HG02798 (cell line): ENCODE measurements at regions not wholly inside any gene's neighbourhood (a gene's known extent, or its start where the extent isn't known, plus 50 kb on each side); places are given as distances from the start of the nearest gene placed in this dataset.
"Not testable (repeated sequence)": the region's sequence is repeated elsewhere in the genome, so short reads cannot be mapped to it uniquely, and the experiment has no call there.

ENCODE experiments used
- ATAC-seq: cut with Tn5 transposase; IDR thresholded peaks from one replicate; pipeline ENCODE4 v1.9.1; 2021; ENCODE audit warnings: mild to moderate bottlenecking; ENCODE audit not compliant: unreplicated experiment, poor library complexity

GRCh38 chr2:198659096-198659870 is 798.5 kb downstream of the SATB2 start:
- ATAC-seq = no peak

GRCh38 chr2:198657512-198658121 is 800.1 kb downstream of the SATB2 start:
- ATAC-seq = no peak

GRCh38 chr2:198656869-198657268 is 800.9 kb downstream of the SATB2 start:
- ATAC-seq = no peak

GRCh38 chr2:198654646-198655045 is 803.1 kb downstream of the SATB2 start:
- ATAC-seq = no peak

- ATAC-seq = no peak
These were observed 804.4 kb downstream of the SATB2 start for GRCh38 chr2:198653311-198653710.

- ATAC-seq = no peak
These were observed 805.3 kb downstream of the SATB2 start for GRCh38 chr2:198652461-198652860.

GRCh38 chr2:198645816-198646215 is 811.9 kb downstream of the SATB2 start:
- no peak for ATAC-seq

- no peak for ATAC-seq
These were observed 816.6 kb downstream of the SATB2 start for GRCh38 chr2:198641161-198641560.

- no peak for ATAC-seq
These were observed 817.3 kb downstream of the SATB2 start for GRCh38 chr2:198640463-198640862.

- no peak for ATAC-seq
These were observed 818.2 kb downstream of the SATB2 start for GRCh38 chr2:198639580-198639979.

- ATAC-seq = no peak
These were observed 819.2 kb downstream of the SATB2 start for GRCh38 chr2:198638577-198638976.

GRCh38 chr2:198630384-198630783 is 826.0 kb downstream of the PLCL1 start:
- no peak for ATAC-seq

- ATAC-seq = no peak
These were observed 824.2 kb downstream of the PLCL1 start for GRCh38 chr2:198628596-198628995.

- no peak for ATAC-seq
These were observed 818.8 kb downstream of the PLCL1 start for GRCh38 chr2:198622986-198623730.

- ATAC-seq = no peak
These were observed 811.6 kb downstream of the PLCL1 start for GRCh38 chr2:198615972-198616371.

GRCh38 chr2:198611201-198611600 is 806.8 kb downstream of the PLCL1 start:
- no peak for ATAC-seq

GRCh38 chr2:198604599-198604998 is 800.2 kb downstream of the PLCL1 start:
- no peak for ATAC-seq

- ATAC-seq = not testable (repeated sequence)
These were observed 798.6 kb downstream of the PLCL1 start for GRCh38 chr2:198602986-198603385.

- ATAC-seq = no peak
These were observed 793.3 kb downstream of the PLCL1 start for GRCh38 chr2:198597648-198598047.

GRCh38 chr2:198596985-198597384 is 792.6 kb downstream of the PLCL1 start:
- no peak for ATAC-seq

GRCh38 chr2:198595721-198596120 is 791.3 kb downstream of the PLCL1 start:
- ATAC-seq = no peak
